ENCODE measurements at regions not wholly inside any gene's neighbourhood (a gene's known extent, or its start where the extent isn't known, plus 50 kb on each side); places are given as distances from the start of the nearest gene placed in this dataset.

- no peak for ATAC-seq (ENCODE audit: low FRiP score)
- TF ChIP-seq CTCF (IDR thresholded peaks at IDR 0.05), result no peak
Observed at GRCh38 chr2:100655936-100656534, 93.2 kb downstream of the PDCL3 start.

GRCh38 chr2:100658017-100658416 lies 95.2 kb downstream of the PDCL3 start:
- DNase-seq (ENCODE audit: low spot score) (no peak), ATAC-seq (ENCODE audit: low FRiP score) (no peak)
- no peak for TF ChIP-seq CTCF (IDR thresholded peaks at IDR 0.05)

More at GRCh38 chr2:100655936-100656534, 93.2 kb downstream of the PDCL3 start:
- no peak for DNase-seq (ENCODE audit: low spot score)

- DNase-seq (ENCODE audit: low spot score), result no peak
- TF ChIP-seq CTCF (IDR thresholded peaks at IDR 0.05), result no peak
- ATAC-seq (ENCODE audit: low FRiP score), result no peak
Observed at GRCh38 chr2:100660851-100661584, 98.2 kb downstream of the PDCL3 start.

GRCh38 chr2:100662866-100663265 lies 100.1 kb downstream of the PDCL3 start:
- TF ChIP-seq CTCF (IDR thresholded peaks at IDR 0.05), result no peak
- ATAC-seq (ENCODE audit: low FRiP score), result no peak
- no peak for DNase-seq (ENCODE audit: low spot score)

- DNase-seq (ENCODE audit: low spot score) (no peak), ATAC-seq (ENCODE audit: low FRiP score) (no peak)
- TF ChIP-seq CTCF (IDR thresholded peaks at IDR 0.05), result no peak
Observed at GRCh38 chr2:100664021-100664755, 101.4 kb downstream of the PDCL3 start.

GRCh38 chr2:100664756-100665101 lies 101.9 kb downstream of the PDCL3 start:
- TF ChIP-seq CTCF (IDR thresholded peaks at IDR 0.05), result no peak
- no peak for DNase-seq (ENCODE audit: low spot score)
- no peak for ATAC-seq (ENCODE audit: low FRiP score)
